SK-N-MC (cell line): ENCODE measurements at regions not wholly inside any gene's neighbourhood (a gene's known extent, or its start where the extent isn't known, plus 50 kb on each side); places are given as distances from the start of the nearest gene placed in this dataset.

Experiments used
- EZH2 ChIP-seq: fragments of 200-600 bp; sonication (generic); IDR thresholded peaks from one replicate; pipeline ENCODE4 v1.6.1; 2017; ENCODE audit warnings: antibody characterized with exemption
- FOXP2 ChIP-seq: optimal IDR thresholded peaks from 2 replicates; pipeline ENCODE3; 2011; ENCODE audit warnings: mild to moderate bottlenecking, moderate library complexity; ENCODE audit not compliant: insufficient read depth; ENCODE audit errors: extremely low read length, control extremely low read depth
- POLR2AphosphoS5 ChIP-seq: IDR thresholded peaks from 2 replicates; pipeline ENCODE4 v1.6.1; 2012; ENCODE audit warnings: mild to moderate bottlenecking, low read depth, low read length, borderline replicate concordance

- TF ChIP-seq EZH2 (no peak), POLR2AphosphoS5 (no peak), FOXP2 (no peak)
Observed at GRCh38 chr15:60221356-60221755, 176.4 kb downstream of the ANXA2 start.
